NCI-H1417 (cell line): ENCODE measurements at regions not wholly inside any gene's neighbourhood (a gene's known extent, or its start where the extent isn't known, plus 50 kb on each side); places are given as distances from the start of the nearest gene placed in this dataset.
A peak's percentile ranks its signal among the peaks of the same experiment; 100 is the strongest.

Experiments used
- DNase-seq, 3 experiments: peaks; one replicate each; lab custom pipeline; 2025; lab: John Stamatoyannopoulos, UW

DNA sequence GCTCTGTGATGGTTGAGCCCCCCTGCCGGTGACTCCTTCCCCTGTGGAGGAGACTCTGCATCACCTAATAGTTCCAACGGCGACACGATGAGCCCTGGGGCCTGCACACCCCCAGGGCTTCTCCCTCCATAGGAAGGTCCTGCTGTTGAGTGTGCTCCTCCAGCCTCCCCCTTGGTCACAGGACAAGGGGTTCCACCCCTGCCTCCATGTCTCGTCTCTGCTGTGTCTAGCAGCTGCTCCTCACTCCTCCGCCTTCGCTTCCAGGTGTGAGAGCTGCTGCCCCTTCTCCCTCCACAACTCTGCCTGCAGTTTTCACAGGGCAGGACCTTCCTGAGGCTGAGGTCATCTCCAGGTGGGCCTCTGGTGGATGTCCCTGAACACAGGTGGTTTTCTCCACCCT lies 1416.1 kb downstream of the TBC1D22A start:
- DNase-seq, result no peak

DNA sequence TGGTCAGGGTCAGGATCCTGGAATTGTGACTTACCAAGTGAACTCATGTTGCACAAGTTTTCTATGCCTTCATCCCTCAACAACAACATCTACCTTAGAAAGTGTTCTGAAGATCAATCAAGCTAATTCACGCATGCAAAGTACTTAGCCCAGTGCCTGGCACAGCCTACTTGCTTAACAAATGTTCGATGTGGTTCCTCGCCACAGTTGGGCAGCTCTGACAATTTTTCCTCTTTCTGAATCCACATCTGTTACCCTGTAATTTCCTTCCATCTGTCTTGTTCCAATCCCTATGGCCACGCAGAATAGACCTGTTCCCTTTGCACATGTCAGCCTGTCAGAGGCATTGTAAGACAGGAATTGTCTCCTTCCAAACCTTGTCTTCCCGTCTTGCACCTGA lies 1415.2 kb downstream of the TBC1D22A start:
- DNase-seq, result no peak

DNA sequence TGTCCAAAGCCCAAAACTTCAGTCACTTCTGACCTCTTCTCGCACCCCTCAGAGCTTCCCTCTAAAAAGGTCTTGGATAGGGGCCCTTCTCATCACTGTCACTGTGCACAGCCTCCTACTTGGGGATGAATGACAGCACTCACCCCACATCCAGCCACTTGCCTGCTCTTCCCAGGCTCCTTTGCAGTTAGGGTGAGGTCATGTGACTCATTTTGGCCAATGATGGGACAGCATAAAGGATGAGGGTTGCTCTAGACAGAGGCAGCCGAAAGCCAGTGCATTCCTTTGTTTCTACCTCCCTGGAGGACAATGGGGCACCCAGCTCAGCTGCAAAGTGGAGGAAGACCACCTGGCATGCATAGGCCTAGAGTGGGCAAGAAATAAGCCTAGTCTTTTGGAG lies 1413.3 kb downstream of the TBC1D22A start:
- no peak for DNase-seq

DNA sequence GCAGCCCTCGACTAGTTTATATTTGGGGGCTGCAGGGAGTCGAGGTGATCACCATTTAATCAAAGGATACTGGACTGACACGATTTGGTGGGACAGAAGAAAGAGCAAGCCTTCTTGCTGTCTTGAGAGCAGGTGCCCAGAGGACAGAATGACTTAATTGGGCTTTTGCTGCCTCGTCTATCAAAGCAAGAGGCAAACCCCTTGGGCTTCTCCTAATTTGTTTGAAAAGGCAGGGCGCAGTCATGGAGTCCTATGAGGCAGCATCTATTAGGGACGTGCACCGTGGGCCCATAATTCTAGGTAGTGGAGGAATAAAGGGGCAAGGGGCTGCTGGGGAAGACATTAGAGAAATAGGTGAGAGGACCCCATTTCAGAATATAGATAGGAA lies 1411.3 kb downstream of the TBC1D22A start:
- no peak for DNase-seq

DNA sequence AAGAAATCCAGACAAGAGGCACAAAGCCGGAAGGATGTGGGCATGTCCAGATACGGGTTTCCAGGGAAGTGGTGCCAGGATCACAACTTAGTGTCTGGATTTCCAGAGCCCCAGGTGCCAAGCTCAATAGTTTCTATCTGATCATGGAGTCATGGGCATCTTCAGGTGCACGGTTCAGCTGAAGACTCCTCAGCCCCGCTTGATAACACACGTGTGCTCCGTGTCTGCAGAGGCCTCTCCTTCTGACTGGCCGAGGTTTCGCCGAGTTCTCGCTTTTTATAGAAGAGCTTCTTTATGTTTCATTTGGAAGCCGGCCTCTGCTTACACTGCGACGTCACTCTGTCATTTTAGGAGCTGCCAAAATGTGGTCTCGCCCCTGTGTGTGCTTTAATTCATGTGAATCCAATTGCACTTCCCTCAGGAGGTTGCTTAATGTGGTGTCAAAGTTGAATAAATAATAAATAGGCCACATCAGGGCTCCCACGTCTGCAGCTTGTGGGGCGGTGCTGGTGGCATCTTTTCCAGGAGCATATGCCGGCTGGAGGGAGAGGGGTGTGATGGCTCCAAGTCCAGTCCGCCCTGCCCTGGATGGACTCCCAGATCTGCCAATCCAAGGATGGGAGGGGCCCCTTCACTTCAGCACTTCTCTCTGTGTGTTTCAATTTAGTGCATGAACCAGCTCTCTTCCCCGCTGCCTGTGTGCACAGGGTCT lies 1410.8 kb downstream of the TBC1D22A start:
- no peak for DNase-seq

DNA sequence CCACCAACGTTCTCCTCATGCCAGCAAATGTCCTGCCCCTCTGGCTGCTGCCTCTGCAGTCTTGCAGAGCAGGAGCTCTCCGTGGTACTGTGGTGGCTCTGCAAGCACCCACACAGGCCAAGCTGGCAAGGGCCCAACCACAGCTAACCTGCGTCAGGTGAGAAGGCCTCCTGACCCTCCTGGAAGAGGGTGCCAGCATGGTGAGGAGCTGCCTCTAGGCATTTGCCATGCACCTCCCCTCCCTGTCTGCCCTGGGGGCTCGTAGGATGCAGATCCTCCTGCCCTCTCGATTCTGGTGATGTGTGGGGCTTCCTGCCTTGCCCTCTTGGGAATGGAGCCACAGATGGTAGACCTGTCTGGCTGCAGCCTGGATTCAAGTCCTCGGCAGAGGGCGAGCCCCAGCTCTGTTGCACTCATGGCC lies 1408.8 kb downstream of the TBC1D22A start:
- no peak for DNase-seq

DNA sequence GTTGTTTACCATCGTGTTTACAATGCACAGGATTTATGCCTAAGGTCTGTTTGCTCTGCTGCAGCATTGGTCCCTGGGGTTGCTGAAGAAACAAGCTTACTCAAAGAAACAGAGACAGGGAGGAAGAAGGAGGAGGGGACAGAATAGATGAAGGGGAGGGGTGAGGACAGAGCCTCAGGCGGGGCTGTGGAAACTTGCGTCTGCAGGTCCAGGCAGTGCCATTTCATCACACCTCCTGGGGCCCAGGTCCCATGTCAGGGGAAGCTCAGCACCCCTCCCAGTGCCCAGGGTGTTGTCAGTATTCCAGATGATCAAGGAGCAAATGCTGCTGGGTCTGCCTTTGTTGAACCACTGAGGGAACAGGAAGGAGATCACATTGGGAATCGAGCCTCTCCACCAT lies 1406.8 kb downstream of the TBC1D22A start:
- no peak for DNase-seq

DNA sequence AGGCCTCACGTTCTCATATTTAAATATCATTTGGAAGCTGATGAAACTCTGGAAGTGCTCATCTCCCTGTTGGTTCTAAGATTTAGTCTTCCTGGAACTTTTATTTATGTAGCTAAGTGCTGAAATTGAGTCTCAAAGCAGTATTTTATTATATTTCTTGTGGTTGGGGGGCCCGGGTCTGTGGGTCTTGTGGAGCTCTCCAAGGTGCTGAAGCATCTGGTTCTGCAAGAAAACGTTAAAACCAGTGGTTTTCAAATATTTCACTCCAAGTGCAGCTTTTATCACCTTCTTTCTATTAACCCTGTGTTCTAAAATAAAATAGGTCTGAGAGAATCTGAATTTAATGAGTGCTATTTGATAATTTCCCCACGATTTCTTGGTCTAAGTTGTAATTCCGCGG lies 1404.8 kb downstream of the TBC1D22A start:
- DNase-seq, result no peak

DNA sequence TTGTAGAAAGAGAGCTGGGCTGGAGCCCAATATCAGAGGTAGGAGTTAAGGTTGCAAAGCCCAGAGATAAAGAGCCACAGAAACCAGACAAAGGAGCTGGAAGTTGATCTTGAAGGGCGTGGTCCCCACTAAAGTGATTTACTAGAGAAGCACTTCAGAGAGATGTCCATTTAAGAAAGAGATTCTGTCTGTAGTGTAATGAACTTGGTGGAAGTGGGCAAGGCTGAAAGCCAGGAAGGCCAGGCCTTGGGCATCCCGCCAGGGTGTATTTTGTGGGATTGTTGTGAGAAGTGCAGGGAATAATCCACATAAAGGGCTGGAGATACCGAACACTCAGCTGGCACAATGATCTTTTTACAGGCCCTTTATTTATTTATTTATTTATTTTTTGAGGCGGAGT lies 1398.8 kb downstream of the TBC1D22A start:
- no peak for DNase-seq

DNA sequence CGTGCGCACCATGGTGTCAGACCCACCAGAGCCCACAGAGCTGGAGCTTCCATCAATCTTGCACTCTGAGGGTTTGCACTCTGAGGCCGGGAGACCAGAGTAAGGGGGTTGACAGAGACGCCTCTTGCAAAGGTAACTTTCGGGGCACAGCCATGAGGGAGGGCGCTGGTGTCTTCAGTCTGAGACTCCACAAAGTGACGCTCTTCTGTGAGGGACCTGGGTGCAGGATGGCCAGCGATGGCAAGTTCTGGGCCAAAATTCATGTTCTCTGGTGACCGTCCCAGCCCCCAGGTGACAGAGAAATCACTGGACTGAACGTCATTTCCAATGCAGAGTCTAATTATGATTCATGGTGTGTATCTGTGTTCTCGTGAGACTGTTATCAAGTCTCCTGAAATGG lies 1395.2 kb downstream of the TBC1D22A start:
- no peak for DNase-seq

DNA sequence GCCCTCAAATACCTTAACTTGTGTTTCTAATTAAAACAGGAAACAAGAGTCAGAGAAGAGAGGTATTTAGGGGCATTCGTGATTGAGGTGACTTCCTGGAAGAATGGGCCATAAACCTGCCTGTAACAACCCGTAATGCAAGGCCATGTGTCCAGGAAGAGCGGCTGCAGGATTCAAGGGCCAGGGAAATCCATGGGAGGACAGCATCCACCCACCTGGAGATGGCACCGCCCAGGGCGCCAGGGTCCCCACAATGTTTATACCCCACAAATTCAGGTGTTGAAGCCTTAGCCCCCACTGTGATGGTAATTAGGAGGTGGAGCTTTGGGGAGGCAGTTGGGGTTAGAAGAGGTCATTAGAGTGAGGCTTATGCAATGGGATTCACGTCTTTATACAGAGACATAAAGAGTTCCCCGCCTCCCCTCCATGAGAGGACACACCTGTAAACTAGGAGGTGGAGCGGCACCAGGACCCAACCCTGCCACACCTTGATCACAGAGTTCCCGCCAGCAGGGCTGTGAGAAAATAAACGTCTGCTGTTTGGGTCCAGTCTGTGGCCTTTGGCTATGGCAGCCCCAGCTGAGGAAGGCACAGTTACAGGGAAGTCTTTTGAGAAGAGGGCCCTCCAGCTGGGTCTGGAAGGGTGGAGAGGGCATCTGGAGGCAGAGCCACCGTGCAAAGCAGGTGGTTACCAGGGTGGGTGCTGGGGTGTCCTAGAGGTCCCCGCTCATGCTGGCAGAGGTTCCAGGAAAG lies 1394.3 kb downstream of the TBC1D22A start:
- no peak for DNase-seq

DNA sequence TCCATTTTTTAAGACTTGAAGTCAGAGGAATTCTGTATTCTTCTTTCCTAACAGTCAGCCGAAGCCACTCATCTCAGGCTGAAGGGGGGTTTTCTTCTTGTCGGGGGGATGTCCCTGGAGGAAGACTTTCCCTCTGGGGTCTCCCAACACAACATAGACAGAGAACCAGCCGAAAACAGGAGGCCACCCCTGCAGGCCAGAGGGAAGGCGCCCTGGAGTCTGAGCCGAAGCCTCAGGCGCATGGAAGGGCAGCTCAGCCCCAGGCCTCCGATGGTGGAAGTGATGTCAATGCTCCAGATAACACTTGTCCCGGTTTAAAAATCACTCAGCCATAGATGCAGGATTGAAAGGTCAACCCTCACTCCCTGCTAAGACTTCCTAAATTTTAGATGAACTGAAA lies 1393.0 kb downstream of the TBC1D22A start:
- DNase-seq, result no peak

DNA sequence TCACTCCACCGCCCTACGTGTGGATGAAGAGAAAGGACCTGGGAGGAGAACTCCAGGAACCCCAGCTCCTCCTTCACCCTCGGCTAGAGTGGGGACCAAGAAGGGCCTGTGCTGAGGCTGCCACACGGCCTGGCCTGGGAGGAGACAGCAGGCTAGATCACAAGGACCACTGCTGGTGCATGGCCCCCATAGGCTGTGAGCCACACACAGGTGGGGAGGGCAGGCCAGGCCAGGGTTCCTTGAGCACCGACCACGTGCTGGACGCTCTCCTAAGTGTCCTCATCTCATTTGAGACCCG lies 1392.4 kb downstream of the TBC1D22A start:
- no peak for DNase-seq

DNA sequence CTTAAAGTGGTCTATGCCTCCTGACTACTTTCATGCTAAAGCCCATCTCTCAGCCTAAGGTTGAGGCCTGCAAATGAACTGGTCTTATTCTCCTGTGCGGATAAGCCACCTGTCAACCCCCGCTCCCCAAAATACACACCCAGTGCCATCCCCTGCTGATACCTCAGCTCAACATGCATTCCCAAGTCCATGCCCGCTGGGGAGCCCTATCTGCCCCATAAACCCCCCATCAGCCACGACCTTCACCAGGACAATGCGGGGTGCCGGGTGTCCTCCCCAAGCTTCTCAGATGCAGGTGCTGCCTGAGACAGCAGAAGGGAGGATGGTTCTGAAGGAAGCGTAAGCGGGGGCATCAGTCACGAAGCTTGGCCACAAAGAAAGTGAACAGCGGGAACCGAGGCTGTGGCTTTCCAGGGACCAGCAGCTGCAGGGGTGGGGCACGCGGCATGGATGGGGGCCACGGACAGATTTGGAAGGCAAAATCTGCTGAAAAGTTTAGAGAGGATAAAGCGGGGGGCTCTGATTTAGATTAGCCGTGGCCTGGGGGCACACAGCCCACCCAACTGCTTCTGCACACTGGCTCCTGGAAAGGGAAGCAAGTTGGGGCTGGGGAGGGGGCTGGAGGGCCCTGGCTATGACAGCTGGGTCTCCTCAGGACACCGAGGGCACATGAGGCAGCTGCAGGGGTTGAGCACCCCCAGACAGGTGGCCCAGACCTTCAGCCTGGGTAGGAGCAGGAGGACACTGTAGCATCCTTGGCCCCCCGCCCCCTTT lies 1391.9 kb downstream of the TBC1D22A start:
- DNase-seq, result no peak

DNA sequence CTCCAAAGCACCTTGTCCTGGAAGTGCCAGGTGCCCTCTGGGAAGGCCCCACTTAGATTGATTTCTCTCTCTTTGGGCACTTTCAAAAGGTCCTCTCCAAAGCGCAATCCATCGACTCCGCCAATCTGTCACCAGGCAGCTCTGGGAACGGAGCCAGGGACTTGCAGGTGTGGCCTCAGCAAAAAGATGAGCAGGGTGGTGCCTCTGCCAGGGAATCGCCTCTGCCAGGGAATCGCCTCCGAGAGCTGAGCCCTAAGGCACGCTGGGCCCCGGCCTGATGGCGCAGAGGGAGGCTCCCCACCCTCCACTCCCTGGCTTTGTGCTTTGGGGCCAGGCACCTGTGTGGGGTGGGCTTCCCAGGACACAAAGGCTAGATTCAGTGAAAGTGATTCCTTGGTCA lies 1391.3 kb downstream of the TBC1D22A start:
- DNase-seq, result peak; percentile 1 to 32 (median 14)

DNA sequence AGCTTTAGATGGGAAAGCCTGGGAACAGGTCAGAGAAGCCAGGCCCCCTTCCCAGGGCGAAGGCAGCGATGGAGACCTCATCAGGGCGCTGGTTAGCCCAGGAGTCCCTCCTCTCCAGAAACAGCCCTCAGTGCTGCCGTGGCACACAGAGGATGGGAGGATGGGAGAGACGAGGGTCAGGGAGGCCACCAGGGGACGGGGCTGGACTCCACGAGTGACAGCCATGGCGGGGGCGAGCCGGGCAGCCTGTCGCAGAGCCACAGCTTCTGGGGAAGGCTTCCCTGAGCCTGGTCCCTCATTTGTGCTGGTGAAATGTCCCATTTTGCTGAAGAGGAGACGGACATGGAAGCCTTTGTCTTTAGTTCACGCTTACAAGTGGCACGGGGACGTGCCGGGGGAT lies 1390.5 kb downstream of the TBC1D22A start:
- no peak for DNase-seq

DNA sequence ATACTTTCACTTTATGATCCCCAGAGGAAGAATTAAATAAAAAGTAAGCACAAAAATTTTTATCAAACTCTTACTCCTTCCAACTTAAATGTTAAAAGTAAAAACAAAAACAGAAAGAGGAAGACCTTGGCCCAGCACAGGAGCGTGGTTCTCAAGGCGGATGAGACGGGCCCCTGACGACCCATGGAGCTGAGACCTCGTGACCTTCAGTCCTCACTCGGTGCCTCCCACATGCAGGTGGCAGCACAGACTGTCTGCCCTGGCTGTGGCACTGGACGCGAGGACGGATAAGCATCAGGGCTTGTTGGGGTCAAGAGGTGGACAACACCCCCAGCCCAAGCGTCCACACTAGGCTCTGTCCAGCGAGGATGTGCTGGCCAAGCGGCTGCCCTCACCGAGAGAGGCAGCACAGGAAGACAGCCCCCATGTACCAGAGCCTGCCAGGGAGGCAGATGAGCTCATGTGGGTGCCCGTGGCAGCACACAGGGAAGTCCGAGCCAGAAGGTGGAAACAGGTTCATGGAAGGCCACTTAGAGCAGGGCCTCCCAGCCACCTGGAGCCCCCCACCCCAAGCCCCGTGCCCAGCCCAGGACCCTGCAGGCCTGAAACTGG lies 1389.8 kb downstream of the TBC1D22A start:
- DNase-seq, result no peak

DNA sequence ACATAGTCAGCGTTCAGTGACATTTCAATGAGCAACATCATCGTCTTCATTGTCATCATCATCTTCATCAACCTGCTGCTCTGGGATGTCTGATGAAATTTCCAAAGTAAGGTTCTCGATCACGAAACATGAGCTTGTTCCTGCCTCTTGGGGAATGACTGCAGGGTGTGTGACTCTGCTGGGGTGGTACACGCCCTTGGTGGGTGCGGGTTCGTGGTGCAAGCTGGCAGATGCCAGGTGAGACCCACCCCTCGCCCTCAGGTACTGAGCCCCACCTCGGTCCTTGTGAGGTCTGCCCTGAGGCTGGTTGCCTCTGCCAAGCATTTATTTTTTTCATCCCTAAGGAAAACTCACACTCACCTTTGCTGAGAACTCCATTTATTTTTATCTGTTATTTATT lies 1389.2 kb downstream of the TBC1D22A start:
- DNase-seq, result no peak

DNA sequence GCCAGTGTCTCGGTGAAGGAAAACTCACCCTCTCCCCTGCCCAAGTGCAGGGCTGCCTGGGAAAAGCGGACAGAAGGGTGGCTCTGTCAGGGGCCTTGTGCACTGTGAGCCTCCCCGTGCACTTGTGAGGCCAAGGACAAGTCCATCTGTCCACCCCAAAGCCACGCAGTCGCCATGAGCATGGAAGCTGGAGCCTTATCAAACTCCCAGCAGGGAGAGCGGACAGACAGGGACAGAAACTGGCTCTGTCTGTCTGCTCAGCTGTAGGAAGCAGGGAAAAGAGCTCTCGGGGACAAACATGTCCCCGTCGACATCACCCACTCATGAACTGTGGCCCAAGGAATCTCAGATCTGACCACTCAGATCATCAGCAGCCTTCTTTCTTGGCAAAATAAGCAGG lies 1385.4 kb downstream of the TBC1D22A start:
- no peak for DNase-seq

DNA sequence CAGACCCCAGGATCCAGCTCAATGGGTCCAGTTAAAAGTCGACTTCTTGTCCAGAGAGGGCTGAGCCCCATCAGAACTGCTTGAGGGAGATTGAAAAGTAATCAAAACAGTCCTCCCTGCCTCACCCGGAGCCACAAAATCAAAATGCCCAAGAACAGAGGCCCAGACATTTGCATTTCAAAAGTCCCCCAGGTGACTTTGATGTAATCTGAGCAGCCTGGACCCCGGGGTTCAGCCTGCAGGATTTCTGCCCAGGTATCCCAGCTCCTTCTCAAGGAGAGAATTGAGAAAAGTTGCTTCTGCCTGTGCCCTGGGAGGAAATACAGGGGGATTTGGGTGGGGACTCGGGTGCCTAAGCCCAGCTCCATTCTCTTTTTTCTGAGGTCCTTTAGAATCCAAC lies 1385.0 kb downstream of the TBC1D22A start:
- no peak for DNase-seq

DNA sequence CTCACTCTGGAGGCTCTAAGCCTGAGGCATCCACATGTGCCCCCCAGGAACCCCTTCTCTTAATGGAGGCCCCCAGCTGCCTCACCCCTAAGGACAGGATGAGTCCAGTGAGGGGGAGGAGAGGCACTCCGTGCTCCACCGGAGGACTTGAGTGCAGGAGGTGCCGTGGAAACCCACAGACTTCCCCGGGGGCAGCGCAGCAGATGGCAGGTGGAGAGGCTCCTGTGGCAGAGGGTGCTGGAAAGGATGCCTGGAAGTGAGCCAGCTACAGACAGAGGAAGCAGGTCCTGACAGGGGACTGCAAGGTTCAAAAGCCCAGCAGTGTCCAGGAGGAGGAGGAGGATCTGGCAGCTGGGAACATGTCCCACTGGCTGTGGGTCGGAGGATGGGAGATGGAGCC lies 1384.0 kb downstream of the TBC1D22A start:
- DNase-seq, result peak in 2 of 3 experiments; percentile 7 to 12

DNA sequence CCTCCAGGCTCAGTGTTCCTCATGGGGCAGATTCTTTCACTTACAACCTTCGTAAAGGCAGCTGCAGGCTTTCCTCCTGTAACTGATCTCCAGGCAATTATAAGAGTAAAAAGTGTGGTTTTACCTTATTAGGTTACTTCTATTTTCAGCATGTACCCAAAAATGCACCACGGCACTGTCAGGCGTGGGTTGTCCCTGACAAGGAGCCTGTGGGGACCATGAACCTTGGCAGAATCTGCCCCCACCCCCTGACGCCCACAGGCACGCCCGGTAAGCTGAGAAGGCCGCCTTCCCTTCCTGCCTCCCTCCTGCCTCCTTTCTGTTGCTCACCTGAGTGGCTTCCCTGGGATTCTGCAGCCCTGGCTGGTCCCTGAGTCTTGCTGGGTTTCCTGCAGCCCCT lies 1383.3 kb downstream of the TBC1D22A start:
- DNase-seq, result no peak

DNA sequence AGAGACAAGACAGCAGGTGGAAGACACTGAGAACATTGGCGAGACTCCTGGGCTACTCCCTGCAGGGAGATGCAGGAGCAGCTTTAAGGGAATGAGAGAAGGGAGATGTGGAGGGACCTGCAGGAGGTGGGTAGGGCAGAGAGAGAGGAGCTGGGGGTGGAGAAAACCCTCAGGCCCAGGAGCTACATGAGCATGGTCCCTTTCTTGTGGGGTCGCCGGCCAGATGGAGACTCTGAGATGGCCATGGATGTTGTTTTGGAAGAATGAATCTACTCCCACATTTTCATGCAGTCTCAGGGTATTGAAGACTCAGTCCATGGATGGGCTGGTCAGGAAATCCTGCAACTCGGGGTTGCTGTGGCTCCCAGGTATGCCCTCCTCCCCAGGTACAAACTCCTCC lies 1381.9 kb downstream of the TBC1D22A start:
- no peak for DNase-seq
